HG03159 (cell line): ENCODE measurements at regions not wholly inside any gene's neighbourhood (a gene's known extent, or its start where the extent isn't known, plus 50 kb on each side); places are given as distances from the start of the nearest gene placed in this dataset.

Source experiments
- ATAC-seq: cut with Tn5 transposase; IDR thresholded peaks from one replicate; pipeline ENCODE4 v1.9.1; 2021; ENCODE audit warnings: mild to moderate bottlenecking, moderate library complexity; ENCODE audit not compliant: unreplicated experiment

- no peak for ATAC-seq
Measured at GRCh38 chr13:40271271-40271885, 395.1 kb downstream of the FOXO1 start.

DNA sequence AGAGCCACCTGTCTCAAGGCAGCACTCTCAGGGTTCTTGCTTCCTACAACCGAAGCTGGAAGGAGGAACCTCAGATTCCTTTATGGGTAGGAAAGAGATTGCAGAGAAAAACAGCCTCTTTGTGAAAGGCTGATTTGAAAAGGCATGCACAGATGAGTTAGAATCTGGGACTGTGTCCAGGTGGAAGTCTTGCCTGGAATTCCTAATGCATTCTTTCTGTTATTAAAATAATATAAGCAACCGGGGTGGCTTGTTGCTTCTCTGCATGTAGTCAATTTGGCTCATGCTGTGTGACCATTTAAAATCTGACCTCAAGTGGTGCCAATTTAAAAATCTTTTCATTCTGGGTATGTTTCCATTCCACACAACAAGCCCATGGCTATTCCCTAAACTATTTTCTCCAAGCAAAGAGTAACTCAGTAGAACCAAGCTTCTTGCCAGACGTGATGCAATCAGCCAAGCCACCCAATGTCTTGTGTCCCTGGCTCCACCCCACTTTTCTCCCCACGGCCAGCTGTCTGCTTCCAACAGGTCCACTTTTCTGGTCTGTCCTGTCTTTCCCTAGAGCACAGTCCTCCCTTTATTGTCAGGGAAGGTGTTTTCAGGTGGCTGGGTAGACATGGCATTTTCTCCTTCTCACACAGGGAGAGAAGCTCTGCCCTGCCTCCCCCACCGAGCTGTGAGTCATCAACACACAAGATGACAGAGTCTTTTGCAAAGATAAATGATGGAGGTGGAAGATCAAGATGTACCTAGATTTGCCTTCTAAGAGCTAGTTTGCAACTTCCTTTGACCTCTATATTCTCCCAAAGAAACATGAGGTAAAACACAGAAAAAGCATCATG is 394.3 kb downstream of the FOXO1 start:
- no peak for ATAC-seq

GRCh38 chr13:40272776-40273139 is 393.7 kb downstream of the FOXO1 start:
- no peak for ATAC-seq

- no peak for ATAC-seq
Measured at GRCh38 chr13:40273253-40274025, 393.0 kb downstream of the FOXO1 start.

GRCh38 chr13:40274103-40274502 is 392.3 kb downstream of the FOXO1 start:
- no peak for ATAC-seq

DNA sequence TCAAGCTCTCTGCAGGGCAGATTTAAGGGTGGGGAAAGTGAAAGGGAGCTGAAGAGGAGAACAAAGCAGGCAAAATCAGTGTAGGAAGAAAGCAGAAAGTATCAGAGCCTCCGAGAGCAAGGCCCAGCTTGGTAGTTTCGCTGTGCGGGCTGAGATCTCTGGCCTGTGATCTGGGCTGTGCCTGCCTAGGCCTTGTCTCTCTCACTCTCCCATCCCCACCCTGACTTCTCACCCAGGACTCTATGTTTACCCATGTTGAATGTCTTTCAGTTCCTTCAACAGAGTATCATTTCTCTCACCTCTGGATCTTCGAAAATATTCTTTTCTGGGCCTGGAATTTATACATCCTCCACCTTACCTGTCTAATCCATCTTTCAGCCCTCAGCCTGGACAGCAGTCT is 391.3 kb downstream of the FOXO1 start:
- ATAC-seq, result no peak

- no peak for ATAC-seq
Measured at GRCh38 chr13:40275636-40276035, 390.8 kb downstream of the FOXO1 start.

GRCh38 chr13:40283666-40284065 is 382.8 kb downstream of the FOXO1 start:
- no peak for ATAC-seq

- ATAC-seq, result no peak
Measured at GRCh38 chr13:40285634-40286033, 380.8 kb downstream of the FOXO1 start.

DNA sequence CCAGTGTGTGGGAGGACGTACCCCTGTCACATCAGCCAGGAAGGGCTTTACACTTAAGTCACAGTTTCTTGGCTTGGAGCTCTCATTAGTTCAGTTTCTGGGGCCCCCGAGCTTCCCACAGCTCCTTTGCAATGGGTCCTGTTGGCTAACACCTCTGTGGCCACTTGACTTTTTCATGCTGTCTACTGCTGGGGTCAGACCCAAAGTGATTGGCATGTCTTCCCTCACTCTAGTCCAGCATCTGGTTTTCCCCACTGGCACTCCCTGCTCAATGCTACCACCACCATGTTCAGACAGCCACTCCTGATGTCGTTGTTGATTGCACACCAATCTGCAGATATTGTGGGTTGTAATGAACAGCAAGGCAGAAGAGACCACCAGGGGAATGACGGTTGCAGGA is 379.0 kb downstream of the FOXO1 start:
- no peak for ATAC-seq

- no peak for ATAC-seq
Measured at GRCh38 chr13:40288259-40288658, 378.2 kb downstream of the FOXO1 start.

DNA sequence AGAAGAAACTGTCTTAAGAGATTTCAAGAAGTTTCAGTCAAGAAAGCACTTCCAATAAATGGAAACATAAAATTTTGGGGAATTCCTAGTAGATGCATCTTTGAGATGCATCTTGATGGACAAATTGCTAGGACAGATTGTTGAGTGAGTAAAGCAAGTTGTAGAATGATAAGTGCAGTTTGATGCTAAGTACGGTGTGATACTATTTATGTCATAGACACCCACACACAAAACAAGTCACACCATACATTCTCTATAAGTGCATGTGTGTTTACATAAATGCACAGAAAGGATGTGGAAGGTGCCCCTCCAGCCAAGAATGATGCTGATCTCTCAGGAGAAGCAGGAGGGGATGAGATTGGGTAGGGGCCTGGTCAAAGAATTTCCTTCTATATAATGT is 375.7 kb downstream of the FOXO1 start:
- no peak for ATAC-seq

DNA sequence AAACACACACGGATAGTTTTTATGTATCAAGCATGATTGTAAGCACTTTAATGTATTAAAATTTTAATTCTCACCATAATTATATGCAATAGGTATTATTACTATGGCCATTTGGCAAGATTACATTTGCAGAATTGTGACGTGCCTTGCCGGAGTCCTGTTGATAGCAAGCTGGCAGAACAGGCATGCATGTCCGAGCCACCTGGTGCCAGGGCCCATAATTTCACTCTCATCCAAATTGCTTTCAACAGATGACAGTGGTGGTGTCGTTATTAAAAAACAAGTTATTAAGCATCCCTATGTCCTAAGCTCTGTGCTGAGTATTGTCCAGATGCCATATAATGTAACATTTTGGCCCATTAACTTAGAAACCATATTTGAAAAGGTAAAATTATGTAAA is 374.3 kb downstream of the FOXO1 start:
- ATAC-seq, result no peak

DNA sequence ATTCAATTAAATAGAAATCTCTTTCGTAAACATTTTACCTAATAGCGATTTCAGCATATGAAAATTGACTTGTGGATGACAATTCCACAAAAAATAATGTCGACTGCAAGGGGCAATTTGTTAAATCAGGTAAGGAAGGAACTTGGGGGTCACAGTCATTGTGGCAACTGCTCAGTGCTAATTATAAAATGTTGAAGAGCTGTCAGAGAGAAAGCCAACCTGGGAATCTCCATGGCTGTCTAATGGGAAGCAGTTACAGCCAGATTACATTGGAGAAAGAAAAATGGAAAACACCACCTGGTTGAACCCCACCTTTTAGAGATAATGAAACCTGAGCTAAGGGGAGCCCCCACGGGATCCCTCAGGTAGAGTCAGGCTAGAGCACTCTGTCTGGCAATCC is 373.9 kb downstream of the FOXO1 start:
- no peak for ATAC-seq

- ATAC-seq, result no peak
Measured at GRCh38 chr13:40302351-40302750, 364.1 kb downstream of the FOXO1 start.

GRCh38 chr13:40304391-40304790 is 362.1 kb downstream of the FOXO1 start:
- no peak for ATAC-seq

- ATAC-seq, result no peak
Measured at GRCh38 chr13:40306817-40307216, 359.6 kb downstream of the FOXO1 start.

DNA sequence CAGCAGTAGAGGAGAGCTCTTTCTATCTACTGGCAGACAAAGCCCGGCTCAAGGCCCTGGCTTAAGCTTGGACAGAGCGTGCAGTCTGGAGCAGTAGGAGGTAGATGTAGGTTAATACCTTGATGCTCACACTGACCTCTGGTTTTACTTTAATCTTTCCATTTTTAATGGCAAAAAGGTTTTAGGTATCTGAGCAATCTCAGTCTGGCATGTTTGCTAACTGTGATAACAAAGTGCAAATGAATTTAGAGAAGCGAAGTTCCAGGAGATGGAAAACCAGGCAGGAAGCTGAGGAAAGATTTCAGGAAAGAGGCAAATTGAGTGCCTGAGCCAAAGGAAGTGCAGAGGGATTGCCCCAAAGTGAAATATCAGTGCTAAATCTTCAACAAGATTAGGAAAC is 356.6 kb downstream of the FOXO1 start:
- ATAC-seq, result no peak

- ATAC-seq, result no peak
Measured at GRCh38 chr13:40311356-40312101, 354.9 kb downstream of the FOXO1 start.

GRCh38 chr13:40313269-40314200 is 352.9 kb downstream of the FOXO1 start:
- no peak for ATAC-seq
